GM23248 (cell line): ENCODE measurements at regions not wholly inside any gene's neighbourhood (a gene's known extent, or its start where the extent isn't known, plus 50 kb on each side); places are given as distances from the start of the nearest gene placed in this dataset.

Source experiments
- EZH2 ChIP-seq: fragments of 200-600 bp; sonication (generic); IDR thresholded peaks from 2 replicates; pipeline ENCODE4 v1.6.1; 2018; ENCODE audit warnings: antibody characterized with exemption, mild to moderate bottlenecking; ENCODE audit not compliant: insufficient read depth, poor library complexity, severe bottlenecking
- EZH2phosphoT487 ChIP-seq: fragments of 200-600 bp; sonication (generic); IDR thresholded peaks from 2 replicates; pipeline ENCODE4 v1.6.1; 2018; ENCODE audit warnings: antibody characterized with exemption, moderate library complexity, mild to moderate bottlenecking, low read depth; ENCODE audit not compliant: insufficient read depth

GRCh38 chr2:216934623-216935022 is 74.8 kb upstream of the TNP1 start:
- TF ChIP-seq EZH2phosphoT487 (no peak), EZH2 (no peak)
